ENCODE measurements at regions not wholly inside any gene's neighbourhood (a gene's known extent, or its start where the extent isn't known, plus 50 kb on each side); places are given as distances from the start of the nearest gene placed in this dataset.
A peak's percentile ranks its signal among the peaks of the same experiment; 100 is the strongest.
"Not testable (repeated sequence)": the region's sequence is repeated elsewhere in the genome, so short reads cannot be mapped to it uniquely, and the experiment has no call there.

GRCh38 chr5:96293966-96294883, 138.8 kb downstream of the PCSK1 start:
- intact Hi-C loops (cut with micrococcal nuclease; ENCODE audit: unreplicated experiment) (no loop called here), in situ Hi-C loops (cut with HindIII; ENCODE audit: low pct_unique_long_range_greater_than_20kb, low sequenced_read_pairs) (no loop called here)
- DNase-seq (ENCODE audit: low read depth, low spot score) (peak; percentile 54), ATAC-seq (peak; percentile 48; the same call in 1 of the 2 replicates)
- H3K4me3 ChIP-seq (ENCODE audit: low read depth in 2 of 2, low read length in 2 of 2): no peak overlapping the region
- H3K9me3 ChIP-seq (ENCODE audit: control insufficient read depth, insufficient read depth, low read depth, low read length): no peaks in the 10 kb centered on the region
- no peaks in the 10 kb centered on the region for H3K36me3 ChIP-seq (ENCODE audit: control insufficient read depth, insufficient read depth, low read length)
- H3K27ac ChIP-seq (ENCODE audit: low read length): no peak overlapping the region
- BruUV-seq (replicated peaks): no TSS peak
- TF ChIP-seq SIN3A (IDR thresholded peaks at IDR 0.05; ENCODE audit: borderline replicate concordance, insufficient read depth, low read depth, low read length): no peak
- TF ChIP-seq REST (IDR thresholded peaks at IDR 0.05; ENCODE audit: insufficient read depth in 1 of 2, low read depth in 2 of 2, low read length in 1 of 2): no peak
- ChIA-PET CTCF (no interaction called here), POLR2A (no interaction called here)
- peaks cover 3% of the 10 kb centered on the region; the same call in 1 of the 2 replicates for H3K4me1 ChIP-seq (ENCODE audit: control insufficient read depth, insufficient read depth, low read length)
- no peaks in the 10 kb centered on the region for H3K27me3 ChIP-seq (ENCODE audit: control insufficient read depth, insufficient read depth, low read length)

- H3K4me1 ChIP-seq (ENCODE audit: control insufficient read depth, insufficient read depth, low read length): peaks cover 3% of the 10 kb centered on the region; the same call in 1 of the 2 replicates
- intact Hi-C loops (cut with micrococcal nuclease; ENCODE audit: unreplicated experiment): no loop called here
- in situ Hi-C loops (cut with HindIII; ENCODE audit: low pct_unique_long_range_greater_than_20kb, low sequenced_read_pairs): no loop called here
- no peak for ATAC-seq
- H3K36me3 ChIP-seq (ENCODE audit: control insufficient read depth, insufficient read depth, low read length): no peaks in the 10 kb centered on the region
- TF ChIP-seq POLR2AphosphoS5 (IDR thresholded peaks at IDR 0.05; ENCODE audit: low read depth, low read length) (no peak), TCF7L2 (IDR thresholded peaks at IDR 0.05; ENCODE audit: low read depth, low read length) (no peak), REST (IDR thresholded peaks at IDR 0.05; ENCODE audit: insufficient read depth in 1 of 2, low read depth in 2 of 2, low read length in 1 of 2) (no peak), SIN3A (IDR thresholded peaks at IDR 0.05; ENCODE audit: borderline replicate concordance, insufficient read depth, low read depth, low read length) (no peak), CTCF (IDR thresholded peaks at IDR 0.05) (no peak)
- H3K27ac ChIP-seq (ENCODE audit: low read length): no peak overlapping the region
- no peaks in the 10 kb centered on the region for H3K27me3 ChIP-seq (ENCODE audit: control insufficient read depth, insufficient read depth, low read length)
- ChIA-PET POLR2A (no interaction called here), CTCF (no interaction called here)
- no peak overlapping the region for H3K4me3 ChIP-seq (ENCODE audit: low read depth in 2 of 2, low read length in 2 of 2)
- DNase-seq (ENCODE audit: low read depth, low spot score): no peak
- no TSS peak for BruUV-seq (replicated peaks)
- no peaks in the 10 kb centered on the region; the same call in 1 of the 2 replicates for H3K9me3 ChIP-seq (ENCODE audit: control insufficient read depth, insufficient read depth, low read depth, low read length)
These were observed 140.3 kb downstream of the PCSK1 start for GRCh38 chr5:96292582-96293247.

GRCh38 chr5:96289287-96289686, 143.8 kb downstream of the PCSK1 start:
- POLR2A ChIA-PET; H3K4me3 ChIP-seq (ENCODE audit: low read depth in 2 of 2, low read length in 2 of 2); DNase-seq (ENCODE audit: low read depth, low spot score); H3K4me1 ChIP-seq (ENCODE audit: control insufficient read depth, insufficient read depth, low read length); H3K27ac ChIP-seq (ENCODE audit: low read length); H3K9me3 ChIP-seq (ENCODE audit: control insufficient read depth, insufficient read depth, low read depth, low read length); BruUV-seq (replicated peaks); ATAC-seq; in situ Hi-C loops (cut with HindIII; ENCODE audit: low pct_unique_long_range_greater_than_20kb, low sequenced_read_pairs); intact Hi-C loops (cut with micrococcal nuclease; ENCODE audit: unreplicated experiment); H3K27me3 ChIP-seq (ENCODE audit: control insufficient read depth, insufficient read depth, low read length); CTCF ChIA-PET; H3K36me3 ChIP-seq (ENCODE audit: control insufficient read depth, insufficient read depth, low read length): not testable (repeated sequence)
